Fibroblast of villous mesenchyme (primary cell): ENCODE measurements at regions not wholly inside any gene's neighbourhood (a gene's known extent, or its start where the extent isn't known, plus 50 kb on each side); places are given as distances from the start of the nearest gene placed in this dataset.
"Not testable (repeated sequence)": the region's sequence is repeated elsewhere in the genome, so short reads cannot be mapped to it uniquely, and the experiment has no call there.

ENCODE experiments used
- DNase-seq: peaks from one replicate; pipeline ENCODE4 v3.0.0-alpha.2; 2010; ENCODE audit warnings: low read depth
- H3K4me3 ChIP-seq: 2 replicates; pipeline ENCODE4 v1.5.1; 2011; ENCODE audit warnings: low read depth, mild to moderate bottlenecking, low read length
- CTCF ChIP-seq: IDR thresholded peaks from 2 replicates; pipeline ENCODE4 v1.5.1; 2012; ENCODE audit warnings: low read depth, mild to moderate bottlenecking, low read length; ENCODE audit not compliant: insufficient read depth

GRCh38 chr22:44571566-44572413 is 73.8 kb upstream of the RTL6 start:
- no peak overlapping the region for H3K4me3 ChIP-seq
- no peak for DNase-seq
- TF ChIP-seq CTCF, result no peak

GRCh38 chr22:44570476-44571445 is 72.7 kb upstream of the RTL6 start:
- TF ChIP-seq CTCF, result no peak
- H3K4me3 ChIP-seq, result no peak overlapping the region
- DNase-seq, result no peak

GRCh38 chr22:44569561-44569991 is 71.5 kb upstream of the RTL6 start:
- TF ChIP-seq CTCF, result no peak
- H3K4me3 ChIP-seq, result no peak overlapping the region
- no peak for DNase-seq

DNA sequence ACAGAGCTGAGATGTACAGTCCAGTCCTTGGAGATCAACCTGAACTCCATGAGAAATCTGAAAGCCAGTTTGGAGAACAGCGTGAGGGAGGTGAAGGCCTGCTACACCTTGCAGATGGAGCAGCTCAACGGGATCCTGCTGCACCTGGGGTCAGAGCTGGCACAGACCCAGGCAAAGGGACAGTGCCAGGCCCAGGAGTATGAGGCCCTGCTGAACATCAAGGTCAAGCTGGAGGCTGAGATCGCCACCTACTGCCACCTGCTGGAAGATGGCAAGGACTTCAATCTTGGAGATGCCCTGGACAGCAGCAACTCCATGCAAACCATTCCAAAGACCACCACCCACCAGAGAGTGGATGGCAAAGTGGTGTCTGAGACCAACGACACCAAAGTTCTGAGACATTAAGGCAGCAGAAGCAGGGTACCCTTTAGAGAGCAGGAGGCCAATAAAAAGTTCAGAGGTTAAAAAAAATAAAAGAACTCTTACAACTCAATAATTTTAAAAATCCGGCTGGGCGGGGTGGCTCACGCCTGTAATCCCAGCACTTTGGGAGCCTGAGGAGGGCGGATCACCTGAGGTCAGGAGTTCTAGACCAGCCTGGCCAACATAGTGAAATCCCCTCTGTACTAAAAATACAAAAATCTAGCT is 69.9 kb upstream of the RTL6 start:
- peak; percentile 72 for TF ChIP-seq CTCF
- DNase-seq, result peak; percentile 62
- H3K4me3 ChIP-seq, result no peak overlapping the region

DNA sequence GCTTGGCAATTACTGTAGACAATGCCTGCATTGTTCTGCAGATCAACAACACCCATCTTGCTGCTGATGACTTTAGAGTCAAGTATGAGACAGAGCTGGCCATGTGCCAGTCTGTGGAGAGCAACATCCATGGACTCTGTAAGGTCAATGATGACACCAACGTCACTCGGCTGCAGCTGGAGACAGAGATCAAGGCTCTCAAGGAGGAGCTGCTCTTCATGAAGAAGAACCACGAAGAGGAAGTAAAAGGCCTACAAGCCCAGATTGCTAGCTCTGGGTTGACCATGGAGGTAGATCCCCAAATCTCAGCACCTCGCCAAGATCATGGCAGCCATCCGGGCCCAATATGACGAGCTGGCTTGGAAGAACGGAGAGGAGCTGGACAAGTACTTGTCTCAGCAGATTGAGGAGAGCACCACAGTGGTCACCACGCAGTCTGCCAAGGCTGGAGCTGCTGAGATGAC is 69.4 kb upstream of the RTL6 start:
- not testable (repeated sequence) for DNase-seq, H3K4me3 ChIP-seq

DNA sequence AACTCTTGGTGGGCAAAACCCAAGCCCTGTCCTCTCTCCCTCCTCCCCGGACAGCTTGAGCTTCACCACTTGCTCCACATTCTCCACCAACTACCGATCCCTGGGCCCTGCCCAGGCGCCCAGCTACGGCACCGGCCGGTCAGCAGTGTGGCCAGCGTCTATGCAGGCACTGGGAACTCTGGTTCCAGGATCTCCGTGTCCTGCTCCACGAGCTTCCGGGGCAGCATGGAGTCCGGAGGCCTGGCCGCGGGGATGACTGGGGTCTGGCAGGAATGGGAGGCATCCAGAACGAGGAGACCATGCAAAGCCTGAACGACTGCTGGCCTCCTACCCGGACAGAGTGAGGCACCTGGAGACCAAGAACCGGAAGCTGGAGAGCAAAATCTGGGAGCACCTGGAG is 68.9 kb upstream of the RTL6 start:
- no peak overlapping the region for H3K4me3 ChIP-seq
- no peak for DNase-seq
- no peak for TF ChIP-seq CTCF

DNA sequence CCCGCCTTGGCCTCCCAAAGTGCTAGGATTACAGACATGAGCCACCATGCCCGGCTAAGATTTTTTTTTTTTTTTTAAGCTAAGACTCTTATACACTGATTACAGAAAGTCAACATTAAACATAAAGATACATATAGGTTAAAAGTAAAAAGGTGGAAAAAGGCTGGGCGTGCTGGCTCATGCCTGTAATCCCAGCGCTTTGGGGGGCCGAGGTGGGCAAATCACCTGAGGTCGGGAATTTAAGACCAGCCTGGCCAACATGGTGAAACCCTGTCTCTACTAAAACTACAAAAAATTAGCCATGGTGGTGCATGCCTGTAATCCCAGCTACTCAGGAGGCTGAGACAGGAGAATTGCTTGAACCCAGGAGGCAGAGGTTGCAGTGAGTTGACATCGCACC is 64.6 kb upstream of the RTL6 start:
- H3K4me3 ChIP-seq, DNase-seq: not testable (repeated sequence)
